ENCODE measurements at regions not wholly inside any gene's neighbourhood (a gene's known extent, or its start where the extent isn't known, plus 50 kb on each side); places are given as distances from the start of the nearest gene placed in this dataset.

DNA sequence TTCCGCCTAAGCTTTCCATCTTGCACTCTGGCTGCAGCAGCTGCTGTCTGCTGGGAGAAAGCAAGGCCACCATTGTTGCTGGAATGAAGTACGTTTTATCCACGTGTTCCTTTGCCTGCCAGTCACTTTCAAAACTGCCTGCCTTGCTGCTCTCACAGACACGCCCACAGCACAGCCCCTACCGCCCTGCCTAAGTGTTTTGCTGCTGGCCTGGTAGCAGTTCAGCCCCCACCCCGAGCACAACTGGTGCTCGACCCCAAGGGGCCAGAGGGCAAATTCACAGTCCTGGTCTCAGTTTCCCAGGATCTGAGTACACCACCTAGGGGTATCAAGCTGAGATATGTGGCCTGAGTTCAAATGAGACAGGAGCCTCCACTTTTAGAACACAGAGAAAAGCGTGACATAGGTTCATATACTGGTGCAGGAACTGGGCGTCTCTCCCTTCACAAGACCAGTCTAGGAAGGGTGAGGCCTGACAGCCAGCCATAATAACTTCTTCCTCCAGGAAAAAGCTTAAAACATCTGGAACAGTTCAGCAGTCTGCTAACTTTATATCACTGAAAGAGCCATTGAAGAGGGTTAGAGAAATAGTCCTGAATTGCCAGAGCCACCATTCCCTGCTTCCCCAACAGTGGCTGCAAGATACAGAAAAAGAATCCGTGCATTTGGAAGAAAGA lies 1012.3 kb downstream of the ZPLD1 start:
- no peak for DNase-seq
- TF ChIP-seq CTCF (IDR thresholded peaks at IDR 0.05; ENCODE audit: partially characterized antibody, unreplicated experiment), result no peak
- Mint-ChIP-seq H3K4me3 (ENCODE audit: unreplicated experiment) (no peak overlapping the region), H3K4me1 (ENCODE audit: low read depth, unreplicated experiment) (peaks cover 3% of the 10 kb centered on the region), H3K36me3 (ENCODE audit: unreplicated experiment) (peaks cover 7% of the 10 kb centered on the region), H3K9me3 (ENCODE audit: unreplicated experiment) (no peaks in the 10 kb centered on the region), H3K27me3 (ENCODE audit: unreplicated experiment) (peaks cover 6% of the 10 kb centered on the region), H3K27ac (ENCODE audit: unreplicated experiment) (no peak overlapping the region)

DNA sequence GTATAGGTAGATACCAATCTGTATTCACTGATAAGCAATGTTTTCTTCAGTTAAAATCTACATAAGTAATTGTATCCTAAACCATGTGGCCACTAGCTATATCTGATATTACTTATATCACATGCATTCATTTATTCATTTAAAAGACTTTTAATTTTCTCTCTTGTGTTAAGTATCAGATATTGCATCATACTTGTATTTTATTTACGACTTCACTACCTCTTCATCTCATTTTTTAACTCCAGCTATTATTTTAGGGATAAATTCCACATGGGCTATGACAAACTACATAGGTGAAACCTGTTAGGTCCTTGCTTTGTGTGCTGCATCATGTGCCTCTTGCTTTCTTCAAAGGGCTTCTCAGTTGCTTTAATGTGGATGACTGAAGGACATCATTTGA lies 1018.3 kb downstream of the ZPLD1 start:
- Mint-ChIP-seq H3K9me3 (ENCODE audit: unreplicated experiment) (no peaks in the 10 kb centered on the region), H3K27ac (ENCODE audit: unreplicated experiment) (no peak overlapping the region)
- TF ChIP-seq CTCF (IDR thresholded peaks at IDR 0.05; ENCODE audit: partially characterized antibody, unreplicated experiment), result no peak

GRCh38 chr3:103459815-103460214 lies 1025.0 kb downstream of the ZPLD1 start:
- H3K9me3 Mint-ChIP-seq (ENCODE audit: unreplicated experiment), result no peaks in the 10 kb centered on the region
- no peak overlapping the region for H3K4me3 Mint-ChIP-seq (ENCODE audit: unreplicated experiment)
- H3K27me3 Mint-ChIP-seq (ENCODE audit: unreplicated experiment), result no peaks in the 10 kb centered on the region
- H3K36me3 Mint-ChIP-seq (ENCODE audit: unreplicated experiment), result no peaks in the 10 kb centered on the region
- TF ChIP-seq CTCF (IDR thresholded peaks at IDR 0.05; ENCODE audit: partially characterized antibody, unreplicated experiment), result no peak
- H3K27ac Mint-ChIP-seq (ENCODE audit: unreplicated experiment), result no peak overlapping the region
- no peak for DNase-seq
- no peaks in the 10 kb centered on the region for H3K4me1 Mint-ChIP-seq (ENCODE audit: low read depth, unreplicated experiment)

More for the DNA sequence above, 1018.3 kb downstream of the ZPLD1 start:
- DNase-seq, result no peak
- Mint-ChIP-seq H3K4me3 (ENCODE audit: unreplicated experiment) (no peak overlapping the region), H3K36me3 (ENCODE audit: unreplicated experiment) (no peaks in the 10 kb centered on the region), H3K4me1 (ENCODE audit: low read depth, unreplicated experiment) (peaks cover 3% of the 10 kb centered on the region), H3K27me3 (ENCODE audit: unreplicated experiment) (no peaks in the 10 kb centered on the region)

- no peak for DNase-seq
- TF ChIP-seq CTCF (IDR thresholded peaks at IDR 0.05; ENCODE audit: partially characterized antibody, unreplicated experiment), result no peak
- Mint-ChIP-seq H3K27me3 (ENCODE audit: unreplicated experiment) (no peaks in the 10 kb centered on the region), H3K4me1 (ENCODE audit: low read depth, unreplicated experiment) (no peaks in the 10 kb centered on the region), H3K4me3 (ENCODE audit: unreplicated experiment) (no peak overlapping the region), H3K36me3 (ENCODE audit: unreplicated experiment) (no peaks in the 10 kb centered on the region), H3K27ac (ENCODE audit: unreplicated experiment) (no peak overlapping the region), H3K9me3 (ENCODE audit: unreplicated experiment) (no peaks in the 10 kb centered on the region)
Measured at GRCh38 chr3:103470498-103470897, 1035.7 kb downstream of the ZPLD1 start.

DNA sequence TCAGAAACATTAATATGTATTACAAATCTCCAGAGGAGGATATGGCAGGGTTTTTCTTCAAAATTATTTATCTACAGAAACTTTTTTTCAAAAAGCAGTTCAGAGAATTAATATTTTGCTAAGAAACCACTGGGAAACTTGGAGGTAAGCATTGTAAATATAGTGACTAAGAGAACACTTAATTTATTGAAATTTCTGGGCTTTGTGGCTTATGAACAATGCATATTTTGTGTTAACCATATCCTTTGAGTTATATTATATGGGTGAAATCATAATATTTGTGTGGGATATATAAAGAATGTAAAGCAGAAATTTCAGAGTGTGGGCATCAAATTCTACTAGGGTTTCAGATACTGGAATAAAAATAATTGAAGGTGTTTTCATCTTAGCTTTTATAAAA lies 1059.2 kb downstream of the ZPLD1 start:
- no peak for TF ChIP-seq CTCF (IDR thresholded peaks at IDR 0.05; ENCODE audit: partially characterized antibody, unreplicated experiment)
- no peaks in the 10 kb centered on the region for H3K9me3 Mint-ChIP-seq (ENCODE audit: unreplicated experiment)
- H3K4me3 Mint-ChIP-seq (ENCODE audit: unreplicated experiment), result no peak overlapping the region
- H3K27me3 Mint-ChIP-seq (ENCODE audit: unreplicated experiment), result no peaks in the 10 kb centered on the region
- DNase-seq, result no peak
- H3K36me3 Mint-ChIP-seq (ENCODE audit: unreplicated experiment), result no peaks in the 10 kb centered on the region
- no peaks in the 10 kb centered on the region for H3K4me1 Mint-ChIP-seq (ENCODE audit: low read depth, unreplicated experiment)
- H3K27ac Mint-ChIP-seq (ENCODE audit: unreplicated experiment), result no peak overlapping the region
